HepG2 (cell line): ENCODE measurements at regions not wholly inside any gene's neighbourhood (a gene's known extent, or its start where the extent isn't known, plus 50 kb on each side); places are given as distances from the start of the nearest gene placed in this dataset.

Source experiments
- CHCHD3 ChIP-seq: sonication (generic); formaldehyde crosslinking; IDR thresholded peaks from 2 replicates; pipeline ENCODE4 v1.8.0; 2022; ENCODE audit warnings: mild to moderate bottlenecking, missing genetic modification reagents, moderate library complexity
- CSRNP2 ChIP-seq: sonication (generic); formaldehyde crosslinking; conservative IDR thresholded peaks from 2 replicates; pipeline ENCODE4 v1.8.0; 2022; ENCODE audit warnings: low read depth, missing genetic modification reagents
- DRAP1 ChIP-seq: IDR thresholded peaks from 2 replicates; pipeline ENCODE4 v1.6.1; 2016; ENCODE audit warnings: missing genetic modification reagents, missing compliant biosample characterization
- FOXP1 ChIP-seq, 2 experiments: fragments of 450-650 bp in 1 of 2; IDR thresholded peaks; 2 replicates each; pipeline ENCODE4 v1.6.1; 2017 to 2018; ENCODE audit warnings: antibody characterized with exemption in 1 of 2
- HNRNPK ChIP-seq: fragments of 200-400 bp; formaldehyde crosslinking; IDR thresholded peaks from 2 replicates; pipeline ENCODE4 v1.6.1; 2018; ENCODE audit warnings: low read length, low read depth, moderate library complexity, mild to moderate bottlenecking; ENCODE audit not compliant: poor library complexity, severe bottlenecking
- MXI1 ChIP-seq: IDR thresholded peaks from 3 replicates; pipeline ENCODE4 v1.6.1; 2012; ENCODE audit warnings: low read depth, low read length, inconsistent platforms, borderline replicate concordance
- NKX3-1 ChIP-seq: sonication (generic); formaldehyde crosslinking; IDR thresholded peaks from 2 replicates; pipeline ENCODE4 v1.5.0; 2020; ENCODE audit warnings: missing genetic modification reagents
- NRL ChIP-seq: sonication (generic); formaldehyde crosslinking; IDR thresholded peaks from 2 replicates; pipeline ENCODE4 v1.5.0; 2020; ENCODE audit warnings: missing genetic modification reagents, mild to moderate bottlenecking, moderate library complexity, borderline replicate concordance
- SMYD3 ChIP-seq: sonication (generic); formaldehyde crosslinking; IDR thresholded peaks from 2 replicates; pipeline ENCODE4 v1.8.1; 2023; ENCODE audit warnings: mild to moderate bottlenecking, missing genetic modification reagents
- SOX13 ChIP-seq, 3 experiments: fragments of 450-650 bp in 1 of 3; sonication (generic) in 1 of 3; formaldehyde crosslinking in 1 of 3; IDR thresholded peaks in 2 of 3; conservative IDR thresholded peaks in 1 of 3; 2 replicates each; pipeline versions ENCODE4 v1.5.0 to v1.6.1; 2016 to 2020; ENCODE audit warnings: antibody characterized with exemption in 1 of 3, mild to moderate bottlenecking in 1 of 3, missing compliant biosample characterization in 1 of 3, missing genetic modification reagents in 1 of 3, moderate library complexity in 1 of 3
- SOX5 ChIP-seq: IDR thresholded peaks from 2 replicates; pipeline ENCODE4 v1.6.1; 2016; ENCODE audit warnings: borderline replicate concordance
- ZBTB34 ChIP-seq: sonication (generic); formaldehyde crosslinking; IDR thresholded peaks from 2 replicates; pipeline ENCODE4 v1.8.0; 2022; ENCODE audit warnings: mild to moderate bottlenecking, missing genetic modification reagents
- ZFP1 ChIP-seq: IDR thresholded peaks from 2 replicates; pipeline ENCODE4 v1.6.1; 2016
- ZMYM2 ChIP-seq: sonication (generic); formaldehyde crosslinking; IDR thresholded peaks from 2 replicates; pipeline ENCODE4 v1.8.0; 2022; ENCODE audit warnings: mild to moderate bottlenecking, missing genetic modification reagents
- ZNF34 ChIP-seq: sonication (generic); formaldehyde crosslinking; IDR thresholded peaks from 2 replicates; pipeline ENCODE4 v1.4.0; 2020; ENCODE audit warnings: mild to moderate bottlenecking, missing genetic modification reagents, borderline replicate concordance
- ZNF468 ChIP-seq: sonication (generic); formaldehyde crosslinking; IDR thresholded peaks from 2 replicates; pipeline ENCODE4 v1.8.0; 2022; ENCODE audit warnings: mild to moderate bottlenecking, moderate library complexity, missing genetic modification reagents
- ZNF713 ChIP-seq: sonication (generic); formaldehyde crosslinking; IDR thresholded peaks from 2 replicates; pipeline ENCODE4 v1.4.0; 2020; ENCODE audit warnings: mild to moderate bottlenecking, missing genetic modification reagents
- ZNF891 ChIP-seq: sonication (generic); formaldehyde crosslinking; IDR thresholded peaks from 2 replicates; pipeline ENCODE4 v1.5.0; 2020; ENCODE audit warnings: mild to moderate bottlenecking, missing genetic modification reagents
- TF ChIP-seq, protein P1 (sequence below), 2 experiments: sonication (generic) in 1 of 2; formaldehyde crosslinking in 1 of 2; IDR thresholded peaks; 2 replicates each; pipeline versions ENCODE4 v1.4.0 to v1.6.1; 2016 to 2020; ENCODE audit warnings: borderline replicate concordance in 1 of 2, low read depth in 1 of 2, mild to moderate bottlenecking in 1 of 2, missing genetic modification reagents in 1 of 2

GRCh38 chr17:72362376-72363088 lies 241.7 kb downstream of the SOX9 start (continued):
- TF ChIP-seq MXI1 (no peak), ZNF34 (CRISPR knock-in tag) (no peak), SMYD3 (CRISPR knock-in tag) (no peak), ZNF713 (CRISPR knock-in tag) (no peak), SOX13 (IDR thresholded peaks at IDR 0.05) (no peak), SOX13 (CRISPR knock-in tag; conservative IDR thresholded peaks at IDR 0.05 in 1 of 2, IDR thresholded peaks at IDR 0.05 in 1 of 2) (peak in 1 of 2 experiments; percentile 46; a peak in 1 of 4 replicates), NKX3-1 (CRISPR knock-in tag) (no peak), ZMYM2 (CRISPR knock-in tag) (no peak), DRAP1 (CRISPR knock-in tag) (no peak; the same call in 1 of the 2 replicates), CHCHD3 (CRISPR knock-in tag) (no peak), ZNF891 (no peak), ZBTB34 (CRISPR knock-in tag) (no peak), SOX5 (CRISPR knock-in tag) (peak; percentile 33; the same call in 1 of the 2 replicates), HNRNPK (no peak), NRL (CRISPR knock-in tag) (no peak), FOXP1 (IDR thresholded peaks at IDR 0.05) (no peak), FOXP1 (CRISPR knock-in tag; IDR thresholded peaks at IDR 0.05) (peak; percentile 33; the same call in 1 of the 2 replicates), CSRNP2 (no peak), ZNF468 (no peak), ZFP1 (CRISPR knock-in tag) (no peak)
- TF ChIP-seq, protein P1, sequence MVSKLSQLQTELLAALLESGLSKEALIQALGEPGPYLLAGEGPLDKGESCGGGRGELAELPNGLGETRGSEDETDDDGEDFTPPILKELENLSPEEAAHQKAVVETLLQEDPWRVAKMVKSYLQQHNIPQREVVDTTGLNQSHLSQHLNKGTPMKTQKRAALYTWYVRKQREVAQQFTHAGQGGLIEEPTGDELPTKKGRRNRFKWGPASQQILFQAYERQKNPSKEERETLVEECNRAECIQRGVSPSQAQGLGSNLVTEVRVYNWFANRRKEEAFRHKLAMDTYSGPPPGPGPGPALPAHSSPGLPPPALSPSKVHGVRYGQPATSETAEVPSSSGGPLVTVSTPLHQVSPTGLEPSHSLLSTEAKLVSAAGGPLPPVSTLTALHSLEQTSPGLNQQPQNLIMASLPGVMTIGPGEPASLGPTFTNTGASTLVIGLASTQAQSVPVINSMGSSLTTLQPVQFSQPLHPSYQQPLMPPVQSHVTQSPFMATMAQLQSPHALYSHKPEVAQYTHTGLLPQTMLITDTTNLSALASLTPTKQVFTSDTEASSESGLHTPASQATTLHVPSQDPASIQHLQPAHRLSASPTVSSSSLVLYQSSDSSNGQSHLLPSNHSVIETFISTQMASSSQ (IDR thresholded peaks at IDR 0.05; ENCODE audit: low read depth): no peak
- TF ChIP-seq, protein P1 (CRISPR knock-in tag; IDR thresholded peaks at IDR 0.05; ENCODE audit: borderline replicate concordance): no peak
